ENCODE measurements at regions not wholly inside any gene's neighbourhood (a gene's known extent, or its start where the extent isn't known, plus 50 kb on each side); places are given as distances from the start of the nearest gene placed in this dataset.

DNA sequence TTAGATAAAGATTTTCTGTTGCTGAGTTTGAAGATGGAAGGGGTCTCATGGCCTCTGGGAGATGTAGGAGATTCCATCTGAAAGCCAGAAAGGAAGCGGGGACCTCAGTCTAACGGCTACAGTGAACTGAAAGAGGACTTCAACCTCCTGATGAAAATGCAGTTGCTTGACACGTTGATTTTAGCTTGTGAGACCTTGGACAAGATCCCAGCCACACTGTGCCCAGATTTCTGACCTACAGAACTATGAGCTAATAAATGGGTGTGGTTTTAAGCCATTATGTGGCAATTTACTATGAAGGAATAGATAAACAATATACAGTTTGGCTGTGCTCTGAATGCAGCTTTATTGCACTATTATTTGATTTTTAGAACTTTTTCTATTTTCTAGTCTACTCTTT is 342.3 kb upstream of the SEMA3D start:
- H3K27me3 Mint-ChIP-seq (ENCODE audit: insufficient read depth, unreplicated experiment): no peaks in the 10 kb centered on the region
- ChIA-PET POLR2A (no interaction called here), CTCF (no interaction called here)
- Histone ChIP-seq H3K27me3 (replicated peaks; ENCODE audit: control insufficient read depth, insufficient read depth, low read length) (no peaks in the 10 kb centered on the region), H3K36me3 (ENCODE audit: control insufficient read depth, insufficient read depth, low read length) (no peaks in the 10 kb centered on the region), H3K9me3 (no peaks in the 10 kb centered on the region), H3K4me3 (ENCODE audit: low read depth, low read length) (no peak overlapping the region), H3K4me1 (no peaks in the 10 kb centered on the region)
- no peak for DNase-seq
- H3K9me3 Mint-ChIP-seq (ENCODE audit: unreplicated experiment): no peaks in the 10 kb centered on the region
- BruUV-seq (replicated peaks): no TSS peak
- H3K27ac Mint-ChIP-seq (ENCODE audit: unreplicated experiment): no peak overlapping the region
- no peak for TF ChIP-seq CTCF (IDR thresholded peaks at IDR 0.05; ENCODE audit: insufficient read depth in 1 of 2, low read depth in 1 of 2, low read length in 1 of 2, severe bottlenecking in 1 of 2, unreplicated experiment in 1 of 2)
- peaks cover 8% of the 10 kb centered on the region for H3K4me1 Mint-ChIP-seq (ENCODE audit: low read depth, unreplicated experiment)
- intact Hi-C loops (cut with micrococcal nuclease; ENCODE audit: unreplicated experiment): no loop called here
- H3K4me3 Mint-ChIP-seq (ENCODE audit: unreplicated experiment): no peak overlapping the region
- no peaks in the 10 kb centered on the region for H3K36me3 Mint-ChIP-seq (ENCODE audit: insufficient read depth, unreplicated experiment)

GRCh38 chr7:85528581-85528980 is 341.7 kb upstream of the SEMA3D start:
- H3K27me3 ChIP-seq (replicated peaks; ENCODE audit: control insufficient read depth, insufficient read depth, low read length): no peaks in the 10 kb centered on the region
- no peaks in the 10 kb centered on the region for H3K9me3 ChIP-seq
- H3K4me3 ChIP-seq (ENCODE audit: low read depth, low read length): no peak overlapping the region
- no TSS peak for BruUV-seq (replicated peaks)
- intact Hi-C loops (cut with micrococcal nuclease; ENCODE audit: unreplicated experiment): no loop called here
- no peaks in the 10 kb centered on the region for H3K27me3 Mint-ChIP-seq (ENCODE audit: insufficient read depth, unreplicated experiment)
- H3K9me3 Mint-ChIP-seq (ENCODE audit: unreplicated experiment): no peaks in the 10 kb centered on the region
- H3K4me3 Mint-ChIP-seq (ENCODE audit: unreplicated experiment): no peak overlapping the region
- H3K36me3 Mint-ChIP-seq (ENCODE audit: insufficient read depth, unreplicated experiment): no peaks in the 10 kb centered on the region
- no peaks in the 10 kb centered on the region for H3K36me3 ChIP-seq (ENCODE audit: control insufficient read depth, insufficient read depth, low read length)
- ChIA-PET CTCF (no interaction called here), POLR2A (interaction anchor here (0.6 kb wide), 1 partner anchor 36 kb away, joined by 3 read pairs; no protein-coding TSS in a partner anchor)
- no peaks in the 10 kb centered on the region for H3K4me1 ChIP-seq
- peaks cover 8% of the 10 kb centered on the region for H3K4me1 Mint-ChIP-seq (ENCODE audit: low read depth, unreplicated experiment)
- no peak for DNase-seq
- no peak overlapping the region for H3K27ac Mint-ChIP-seq (ENCODE audit: unreplicated experiment)
- TF ChIP-seq CTCF (IDR thresholded peaks at IDR 0.05; ENCODE audit: insufficient read depth in 1 of 2, low read depth in 1 of 2, low read length in 1 of 2, severe bottlenecking in 1 of 2, unreplicated experiment in 1 of 2): no peak

DNA sequence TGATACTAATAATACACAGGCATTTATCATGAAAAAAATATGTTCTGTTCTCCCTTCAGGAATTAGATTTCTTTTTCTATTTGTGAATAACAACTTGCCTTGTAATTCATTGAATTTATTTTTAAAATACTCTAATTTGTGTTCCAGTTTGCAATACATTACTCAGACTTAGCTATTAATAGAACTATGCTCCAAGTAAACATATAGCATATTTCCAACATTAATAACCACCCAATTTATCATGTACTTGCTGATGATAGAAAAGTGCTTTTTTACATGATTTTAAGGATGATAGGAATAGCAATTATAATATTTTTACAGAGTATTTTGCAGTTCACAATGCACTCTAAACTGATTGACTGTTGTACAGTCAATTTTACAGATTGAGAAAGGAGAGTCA is 338.8 kb upstream of the SEMA3D start:
- H3K4me1 Mint-ChIP-seq (ENCODE audit: low read depth, unreplicated experiment): peaks cover 8% of the 10 kb centered on the region
- intact Hi-C loops (cut with micrococcal nuclease; ENCODE audit: unreplicated experiment): no loop called here
- H3K9me3 Mint-ChIP-seq (ENCODE audit: unreplicated experiment): no peaks in the 10 kb centered on the region
- H3K27ac Mint-ChIP-seq (ENCODE audit: unreplicated experiment): no peak overlapping the region
- H3K36me3 ChIP-seq (ENCODE audit: control insufficient read depth, insufficient read depth, low read length): no peaks in the 10 kb centered on the region
- ChIA-PET POLR2A (no interaction called here), CTCF (no interaction called here)
- H3K4me3 ChIP-seq (ENCODE audit: low read depth, low read length): no peak overlapping the region
- H3K4me3 Mint-ChIP-seq (ENCODE audit: unreplicated experiment): no peak overlapping the region
- no peaks in the 10 kb centered on the region for H3K9me3 ChIP-seq
- H3K27me3 ChIP-seq (replicated peaks; ENCODE audit: control insufficient read depth, insufficient read depth, low read length): no peaks in the 10 kb centered on the region
- H3K27me3 Mint-ChIP-seq (ENCODE audit: insufficient read depth, unreplicated experiment): no peaks in the 10 kb centered on the region
- no peaks in the 10 kb centered on the region for H3K36me3 Mint-ChIP-seq (ENCODE audit: insufficient read depth, unreplicated experiment)
- no peaks in the 10 kb centered on the region for H3K4me1 ChIP-seq
- no peak for DNase-seq
- BruUV-seq (replicated peaks): no TSS peak
- no peak for TF ChIP-seq CTCF (IDR thresholded peaks at IDR 0.05; ENCODE audit: insufficient read depth in 1 of 2, low read depth in 1 of 2, low read length in 1 of 2, severe bottlenecking in 1 of 2, unreplicated experiment in 1 of 2)

All from Caco-2 (cell line).